Astrocyte (in vitro differentiated cells and primary cell): ENCODE measurements at regions not wholly inside any gene's neighbourhood (a gene's known extent, or its start where the extent isn't known, plus 50 kb on each side); places are given as distances from the start of the nearest gene placed in this dataset.

Experiments
- EZH2 ChIP-seq: IDR thresholded peaks from 2 replicates; pipeline ENCODE4 v1.6.1; 2012; ENCODE audit warnings: mild to moderate bottlenecking, low read length, inconsistent platforms; ENCODE audit not compliant: insufficient read depth
- TF ChIP-seq, protein P1 (sequence below): IDR thresholded peaks from 2 replicates; pipeline ENCODE4 v1.5.1; 2011; ENCODE audit warnings: low read depth, mild to moderate bottlenecking, inconsistent platforms, low read length, moderate library complexity; ENCODE audit not compliant: insufficient read depth

DNA sequence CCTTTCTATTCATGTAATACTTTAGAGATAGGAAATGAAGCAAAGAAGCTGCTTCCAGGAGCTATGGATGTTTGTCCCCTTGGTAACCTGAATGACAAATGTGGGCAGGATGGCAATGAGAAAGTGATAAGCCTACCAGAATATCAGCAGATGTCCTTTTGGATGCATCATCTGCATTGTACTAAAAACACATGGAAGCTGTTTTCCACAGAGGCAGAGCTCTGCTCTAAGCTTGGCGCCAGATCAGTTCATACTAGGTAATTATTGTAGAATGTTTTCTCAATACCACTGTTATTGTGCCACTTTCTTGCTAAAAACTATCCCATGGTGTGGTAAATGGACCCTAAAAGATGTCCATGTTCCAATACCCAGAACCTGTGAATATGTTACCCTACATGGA is 100.2 kb downstream of the DTWD1 start:
- TF ChIP-seq, protein P1, sequence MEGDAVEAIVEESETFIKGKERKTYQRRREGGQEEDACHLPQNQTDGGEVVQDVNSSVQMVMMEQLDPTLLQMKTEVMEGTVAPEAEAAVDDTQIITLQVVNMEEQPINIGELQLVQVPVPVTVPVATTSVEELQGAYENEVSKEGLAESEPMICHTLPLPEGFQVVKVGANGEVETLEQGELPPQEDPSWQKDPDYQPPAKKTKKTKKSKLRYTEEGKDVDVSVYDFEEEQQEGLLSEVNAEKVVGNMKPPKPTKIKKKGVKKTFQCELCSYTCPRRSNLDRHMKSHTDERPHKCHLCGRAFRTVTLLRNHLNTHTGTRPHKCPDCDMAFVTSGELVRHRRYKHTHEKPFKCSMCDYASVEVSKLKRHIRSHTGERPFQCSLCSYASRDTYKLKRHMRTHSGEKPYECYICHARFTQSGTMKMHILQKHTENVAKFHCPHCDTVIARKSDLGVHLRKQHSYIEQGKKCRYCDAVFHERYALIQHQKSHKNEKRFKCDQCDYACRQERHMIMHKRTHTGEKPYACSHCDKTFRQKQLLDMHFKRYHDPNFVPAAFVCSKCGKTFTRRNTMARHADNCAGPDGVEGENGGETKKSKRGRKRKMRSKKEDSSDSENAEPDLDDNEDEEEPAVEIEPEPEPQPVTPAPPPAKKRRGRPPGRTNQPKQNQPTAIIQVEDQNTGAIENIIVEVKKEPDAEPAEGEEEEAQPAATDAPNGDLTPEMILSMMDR = no peak
- no peak for TF ChIP-seq EZH2
